Epidermal melanocyte (primary cell): ENCODE measurements at regions not wholly inside any gene's neighbourhood (a gene's known extent, or its start where the extent isn't known, plus 50 kb on each side); places are given as distances from the start of the nearest gene placed in this dataset.
"Not testable (repeated sequence)": the region's sequence is repeated elsewhere in the genome, so short reads cannot be mapped to it uniquely, and the experiment has no call there.

Experiments used
- DNase-seq: peaks from one replicate; pipeline ENCODE4 v3.0.0; 2011; ENCODE audit warnings: low spot score; ENCODE audit not compliant: insufficient read length

GRCh38 chr2:16246281-16246850 is 306.0 kb downstream of the MYCN start:
- no peak for DNase-seq

- no peak for DNase-seq
Observed at GRCh38 chr2:16245481-16246054, 305.2 kb downstream of the MYCN start.

- DNase-seq = no peak
Observed at GRCh38 chr2:16244966-16245320, 304.6 kb downstream of the MYCN start.

GRCh38 chr2:16244153-16244965 is 304.0 kb downstream of the MYCN start:
- no peak for DNase-seq

GRCh38 chr2:16243411-16243996 is 303.2 kb downstream of the MYCN start:
- DNase-seq = no peak

GRCh38 chr2:16242906-16243305 is 302.6 kb downstream of the MYCN start:
- no peak for DNase-seq

- DNase-seq = no peak
Observed at GRCh38 chr2:16241166-16242160, 301.1 kb downstream of the MYCN start.

GRCh38 chr2:16240402-16240801 is 300.1 kb downstream of the MYCN start:
- DNase-seq = no peak

GRCh38 chr2:16239296-16239850 is 299.0 kb downstream of the MYCN start:
- DNase-seq = no peak

GRCh38 chr2:16238786-16239185 is 298.4 kb downstream of the MYCN start:
- no peak for DNase-seq

GRCh38 chr2:16238001-16238761 is 297.8 kb downstream of the MYCN start:
- no peak for DNase-seq

GRCh38 chr2:16235747-16236146 is 295.4 kb downstream of the MYCN start:
- no peak for DNase-seq

- not testable (repeated sequence) for DNase-seq
Observed at GRCh38 chr2:16235291-16235690, 294.9 kb downstream of the MYCN start.

GRCh38 chr2:16228951-16229350 is 288.6 kb downstream of the MYCN start:
- no peak for DNase-seq

- DNase-seq = no peak
Observed at GRCh38 chr2:16228471-16228870, 288.1 kb downstream of the MYCN start.

- no peak for DNase-seq
Observed at GRCh38 chr2:16227811-16228462, 287.6 kb downstream of the MYCN start.

GRCh38 chr2:16226943-16227664 is 286.8 kb downstream of the MYCN start:
- DNase-seq = no peak

- DNase-seq = no peak
Observed at GRCh38 chr2:16226381-16226780, 286.0 kb downstream of the MYCN start.

- DNase-seq = no peak
Observed at GRCh38 chr2:16225545-16225944, 285.2 kb downstream of the MYCN start.
